Panc1 (cell line): ENCODE measurements at regions not wholly inside any gene's neighbourhood (a gene's known extent, or its start where the extent isn't known, plus 50 kb on each side); places are given as distances from the start of the nearest gene placed in this dataset.

Experiments used
- ATAC-seq: fragments of 200-7000 bp; cut with Tn5 transposase; 2 replicates; pipeline ENCODE4 v1.9.1; 2020; ENCODE audit warnings: mild to moderate bottlenecking, moderate library complexity
- BruUV-seq: library from RNA; stranded (reverse); fragments of 400-500 nt; replicated peaks from 2 replicates; lab custom pipeline; 2021; lab: Mats Ljungman, UMichigan
- CTCF ChIA-PET: fragments of 300-600 bp; sonication (Branson Sonifier 250); formaldehyde crosslinking; loops from one replicate; lab custom pipeline; 2022; ENCODE audit warnings: antibody characterized with exemption; lab: Charles Lee
- POLR2A ChIA-PET: fragments of 300-600 bp; sonication (Branson Sonifier 250); formaldehyde crosslinking; loops from one replicate; lab custom pipeline; 2022; ENCODE audit warnings: antibody characterized with exemption; lab: Charles Lee
- DNase-seq: peaks from one replicate; pipeline ENCODE4 v3.0.0-alpha.2; 2010; ENCODE audit warnings: low read depth, low spot score
- H3K27ac ChIP-seq: 2 replicates; pipeline ENCODE4 v1.5.1; 2011; ENCODE audit warnings: mild to moderate bottlenecking, low read length, inconsistent platforms
- H3K27me3 ChIP-seq: fragments of 200-500 bp; sonication (Bioruptor generic); 2 replicates; pipeline ENCODE4 v1.6.0; 2014; ENCODE audit warnings: low read length, inconsistent platforms; ENCODE audit not compliant: control insufficient read depth, insufficient read depth
- H3K36me3 ChIP-seq: fragments of 200-500 bp; sonication (Bioruptor generic); 2 replicates; pipeline ENCODE4 v1.5.1; 2014; ENCODE audit warnings: inconsistent platforms, mild to moderate bottlenecking, low read length, moderate library complexity; ENCODE audit not compliant: control insufficient read depth, insufficient read depth
- H3K4me1 ChIP-seq: 2 replicates; pipeline ENCODE4 v1.5.1; 2011; ENCODE audit warnings: inconsistent platforms, mild to moderate bottlenecking, low read length, moderate library complexity; ENCODE audit not compliant: control insufficient read depth, insufficient read depth
- H3K4me3 ChIP-seq, 2 experiments: 2 replicates each; pipeline ENCODE4 v1.5.1; 2011 to 2012; ENCODE audit warnings: low read depth in 2 of 2, low read length in 2 of 2, mild to moderate bottlenecking in 2 of 2, inconsistent platforms in 1 of 2, moderate library complexity in 1 of 2
- H3K9me3 ChIP-seq: fragments of 200-500 bp; sonication (Bioruptor generic); 2 replicates; pipeline ENCODE4 v1.5.1; 2014; ENCODE audit warnings: low read depth, mild to moderate bottlenecking, inconsistent platforms, low read length, moderate library complexity; ENCODE audit not compliant: control insufficient read depth, insufficient read depth
- POLR2AphosphoS5 ChIP-seq: IDR thresholded peaks from 2 replicates; pipeline ENCODE4 v1.6.1; 2012; ENCODE audit warnings: mild to moderate bottlenecking, low read depth, low read length, moderate library complexity
- REST ChIP-seq, 2 experiments: IDR thresholded peaks; 2 replicates each; pipeline ENCODE4 v1.6.1; 2011 to 2012; ENCODE audit warnings: low read depth in 2 of 2, control low read depth in 1 of 2, low read length in 1 of 2, mild to moderate bottlenecking in 1 of 2, moderate library complexity in 1 of 2; ENCODE audit not compliant: insufficient read depth in 1 of 2
- SIN3A ChIP-seq: IDR thresholded peaks from 2 replicates; pipeline ENCODE4 v1.6.1; 2012; ENCODE audit warnings: low read depth, mild to moderate bottlenecking, low read length, moderate library complexity, borderline replicate concordance; ENCODE audit not compliant: insufficient read depth
- TCF7L2 ChIP-seq: IDR thresholded peaks from 2 replicates; pipeline ENCODE4 v1.6.1; 2011; ENCODE audit warnings: mild to moderate bottlenecking, low read depth, low read length, inconsistent platforms
- in situ Hi-C: cut with HindIII; loops from 2 replicates; pipeline ENCODE4 v1.10.0; 2016; ENCODE audit warnings: low sequenced_read_pairs, low pct_unique_long_range_greater_than_20kb
- intact Hi-C: fragments of 100-400 bp; cut with micrococcal nuclease; formaldehyde crosslinking; loops from one replicate; pipeline ENCODE4 v1.10.0; 2022; ENCODE audit not compliant: unreplicated experiment
- TF ChIP-seq, protein P1 (sequence below): fragments of 450-650 bp; IDR thresholded peaks from 2 replicates; pipeline ENCODE4 v1.5.1; 2017; ENCODE audit warnings: mild to moderate bottlenecking

- POLR2A ChIA-PET: no interaction called here
- no peaks in the 10 kb centered on the region for H3K4me1 ChIP-seq
- CTCF ChIA-PET: no interaction called here
- DNase-seq (no peak), ATAC-seq (no peak)
- H3K36me3 ChIP-seq: no peaks in the 10 kb centered on the region
- no peaks in the 10 kb centered on the region for H3K27me3 ChIP-seq
- no peaks in the 10 kb centered on the region for H3K9me3 ChIP-seq
- no peak for TF ChIP-seq SIN3A
- no peak for TF ChIP-seq POLR2AphosphoS5
- no peak for TF ChIP-seq REST (IDR thresholded peaks at IDR 0.05; ENCODE audit: insufficient read depth in 1 of 2, low read depth in 2 of 2, low read length in 1 of 2)
- TF ChIP-seq, protein P1, sequence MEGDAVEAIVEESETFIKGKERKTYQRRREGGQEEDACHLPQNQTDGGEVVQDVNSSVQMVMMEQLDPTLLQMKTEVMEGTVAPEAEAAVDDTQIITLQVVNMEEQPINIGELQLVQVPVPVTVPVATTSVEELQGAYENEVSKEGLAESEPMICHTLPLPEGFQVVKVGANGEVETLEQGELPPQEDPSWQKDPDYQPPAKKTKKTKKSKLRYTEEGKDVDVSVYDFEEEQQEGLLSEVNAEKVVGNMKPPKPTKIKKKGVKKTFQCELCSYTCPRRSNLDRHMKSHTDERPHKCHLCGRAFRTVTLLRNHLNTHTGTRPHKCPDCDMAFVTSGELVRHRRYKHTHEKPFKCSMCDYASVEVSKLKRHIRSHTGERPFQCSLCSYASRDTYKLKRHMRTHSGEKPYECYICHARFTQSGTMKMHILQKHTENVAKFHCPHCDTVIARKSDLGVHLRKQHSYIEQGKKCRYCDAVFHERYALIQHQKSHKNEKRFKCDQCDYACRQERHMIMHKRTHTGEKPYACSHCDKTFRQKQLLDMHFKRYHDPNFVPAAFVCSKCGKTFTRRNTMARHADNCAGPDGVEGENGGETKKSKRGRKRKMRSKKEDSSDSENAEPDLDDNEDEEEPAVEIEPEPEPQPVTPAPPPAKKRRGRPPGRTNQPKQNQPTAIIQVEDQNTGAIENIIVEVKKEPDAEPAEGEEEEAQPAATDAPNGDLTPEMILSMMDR: no peak
- no peak for TF ChIP-seq TCF7L2
- intact Hi-C loops: no loop called here
- H3K4me3 ChIP-seq: no peak overlapping the region
- in situ Hi-C loops: no loop called here
- no TSS peak for BruUV-seq
- no peak overlapping the region for H3K27ac ChIP-seq
Measured at GRCh38 chr17:83183951-83184506, 104.6 kb downstream of the METRNL start.

DNA sequence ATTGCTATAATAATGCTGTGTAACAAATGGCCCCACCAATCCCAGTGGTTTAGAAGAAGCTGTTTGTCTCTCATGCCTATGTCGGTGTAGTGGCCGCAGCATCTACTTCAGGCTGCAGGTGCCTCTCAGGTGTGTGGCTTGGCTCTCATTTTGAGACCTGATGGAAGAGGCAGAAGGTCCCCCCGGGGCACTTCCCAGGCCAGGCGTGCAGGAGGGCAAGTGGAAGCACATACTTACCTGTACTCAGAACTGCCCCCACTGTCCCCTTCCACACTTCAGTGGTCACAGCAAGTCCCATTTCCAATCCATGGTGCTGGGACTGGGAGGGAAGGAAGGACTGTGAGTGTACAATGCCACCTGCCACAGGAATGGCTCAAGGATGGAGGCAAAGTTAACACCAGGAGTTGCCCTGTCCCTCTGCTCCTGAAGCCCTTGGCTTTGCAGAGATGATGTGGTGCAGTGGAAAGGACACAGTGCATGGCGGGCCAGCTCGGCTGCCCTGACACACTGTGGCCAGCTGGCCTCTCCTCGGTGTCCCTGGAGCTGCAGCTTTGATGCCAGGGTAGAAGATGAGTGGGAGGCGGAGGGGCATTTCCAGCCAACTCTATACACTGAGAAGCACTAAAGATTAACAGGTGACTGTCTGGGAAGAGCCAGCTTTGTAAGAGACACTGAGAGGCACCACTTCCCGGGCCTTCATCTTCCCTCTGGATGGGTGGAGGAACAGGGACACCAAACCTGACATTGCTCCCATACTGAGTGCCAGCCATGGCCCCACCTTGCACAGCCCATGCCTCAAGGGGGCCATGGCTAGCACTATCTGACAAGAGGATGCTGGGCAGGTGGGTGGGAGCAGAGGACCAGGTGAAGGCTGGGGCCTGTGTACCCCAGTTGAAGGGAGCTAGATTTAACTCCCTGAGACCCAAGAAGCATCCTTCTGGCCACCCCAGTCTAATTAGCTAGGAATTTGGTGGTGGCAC is 105.9 kb downstream of the METRNL start:
- Histone ChIP-seq H3K4me3 (no peak overlapping the region), H3K27ac (no peak overlapping the region), H3K4me1 (no peaks in the 10 kb centered on the region), H3K9me3 (no peaks in the 10 kb centered on the region), H3K27me3 (no peaks in the 10 kb centered on the region), H3K36me3 (no peaks in the 10 kb centered on the region)
- intact Hi-C loops (no loop called here), in situ Hi-C loops (no loop called here)
- TF ChIP-seq SIN3A: no peak
- TF ChIP-seq, protein P1: no peak
- TF ChIP-seq TCF7L2: no peak
- no peak for TF ChIP-seq REST (IDR thresholded peaks at IDR 0.05; ENCODE audit: insufficient read depth in 1 of 2, low read depth in 2 of 2, low read length in 1 of 2)
- no peak for TF ChIP-seq POLR2AphosphoS5
- no peak for ATAC-seq
- no peak for DNase-seq
- ChIA-PET POLR2A (no interaction called here), CTCF (no interaction called here)
- BruUV-seq: no TSS peak
